Colon (tissue), 2 donors: ENCODE measurements at regions not wholly inside any gene's neighbourhood (a gene's known extent, or its start where the extent isn't known, plus 50 kb on each side); places are given as distances from the start of the nearest gene placed in this dataset.

Experiments used
- FAIRE-seq: peaks from 2 replicates; lab custom pipeline; 2012; peaks lifted over from hg19 to GRCh38; lab: Jason Lieb, UNC
- donor health status: control.
- donor health status: control.

DNA sequence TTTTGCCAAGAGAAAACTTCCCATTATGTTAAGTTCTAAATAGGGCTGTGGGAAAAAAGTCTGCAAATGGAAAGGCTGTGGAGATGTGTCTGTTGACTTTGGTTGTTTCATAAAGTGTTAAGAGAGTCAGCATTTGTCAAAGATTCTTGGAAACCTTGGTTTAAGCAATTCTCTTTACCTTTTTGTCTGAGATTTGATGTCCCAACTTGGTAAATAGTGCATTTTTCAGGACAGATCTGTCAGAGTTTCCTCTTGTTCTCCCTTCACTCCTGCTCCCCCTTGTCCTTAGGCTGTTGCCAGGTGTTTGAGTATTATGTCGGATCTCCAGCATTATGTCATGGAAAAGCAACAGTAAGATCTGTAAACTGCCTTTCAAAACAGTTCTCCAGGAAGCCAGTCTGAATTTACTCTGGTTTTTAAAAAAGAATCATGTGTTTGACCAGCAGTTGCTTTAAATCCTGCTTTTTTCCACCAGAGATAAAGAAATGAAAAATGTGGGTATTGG, 79.1 kb upstream of the ADAMTSL1 start:
- FAIRE-seq, result no peak

DNA sequence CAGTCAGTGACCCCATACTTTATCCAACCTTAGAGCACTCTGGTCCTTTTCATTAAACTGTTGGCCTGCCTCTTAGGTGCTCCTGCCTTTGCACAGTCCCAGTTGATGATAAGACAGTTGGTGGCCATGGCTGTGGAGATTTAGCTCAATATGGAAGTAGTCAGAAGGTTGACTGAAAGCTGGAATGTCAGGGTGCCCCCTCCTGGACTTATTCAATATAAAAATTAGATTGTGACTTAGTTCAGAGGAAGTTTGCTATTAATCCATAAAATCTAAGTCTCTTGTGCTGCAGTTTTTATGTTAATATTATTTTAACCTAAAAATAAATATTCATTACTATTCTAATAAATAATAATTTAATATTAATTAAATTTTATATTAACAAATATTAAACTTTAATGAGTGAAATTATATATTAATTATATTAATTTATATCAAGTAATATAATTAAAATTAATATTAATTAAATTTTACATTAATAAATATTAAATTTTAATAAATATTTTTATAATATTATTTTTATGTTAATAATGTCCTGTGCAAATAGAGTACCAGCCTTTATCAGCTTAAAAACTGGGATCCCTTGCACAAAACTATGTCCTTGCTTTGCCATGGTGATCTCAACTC, 77.7 kb upstream of the ADAMTSL1 start:
- peak; percentile 96 for FAIRE-seq

DNA sequence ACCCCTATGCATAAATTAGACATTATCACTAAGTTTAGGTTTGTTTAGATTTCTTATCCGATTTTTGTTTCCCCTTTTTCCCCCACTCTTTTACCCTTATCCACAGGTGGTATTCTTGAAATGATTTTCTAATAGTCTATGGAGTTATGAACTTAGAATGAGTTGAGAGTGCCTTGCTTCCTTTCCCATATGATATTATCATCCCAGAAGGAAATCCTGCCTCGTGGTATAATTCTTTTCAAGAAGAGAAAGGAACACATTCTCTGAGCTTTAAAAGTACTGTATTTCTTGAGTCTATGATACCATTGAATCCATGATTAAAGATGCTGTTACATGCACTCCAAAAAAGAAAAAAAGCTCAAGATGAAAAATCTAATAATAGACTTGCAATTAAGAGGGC, 76.9 kb upstream of the ADAMTSL1 start:
- FAIRE-seq, result no peak

DNA sequence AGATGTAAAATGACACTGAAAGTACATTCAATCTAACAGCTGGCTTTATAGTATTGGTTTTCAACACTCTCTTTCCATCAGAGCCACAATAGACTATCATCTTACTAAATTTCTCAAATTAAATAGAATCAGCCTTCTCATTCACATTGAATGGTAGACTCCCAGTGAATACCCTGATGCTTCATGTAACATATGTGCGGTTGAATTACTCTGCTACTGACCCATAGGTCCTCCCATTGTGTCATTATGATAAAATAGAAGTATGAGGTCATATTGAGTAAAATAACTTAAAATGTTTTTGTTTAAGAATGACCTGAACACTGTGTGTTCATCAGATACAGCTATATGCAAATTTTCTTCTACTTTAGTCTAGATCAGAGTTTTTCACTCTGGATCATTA, 75.9 kb upstream of the ADAMTSL1 start:
- FAIRE-seq, result no peak

DNA sequence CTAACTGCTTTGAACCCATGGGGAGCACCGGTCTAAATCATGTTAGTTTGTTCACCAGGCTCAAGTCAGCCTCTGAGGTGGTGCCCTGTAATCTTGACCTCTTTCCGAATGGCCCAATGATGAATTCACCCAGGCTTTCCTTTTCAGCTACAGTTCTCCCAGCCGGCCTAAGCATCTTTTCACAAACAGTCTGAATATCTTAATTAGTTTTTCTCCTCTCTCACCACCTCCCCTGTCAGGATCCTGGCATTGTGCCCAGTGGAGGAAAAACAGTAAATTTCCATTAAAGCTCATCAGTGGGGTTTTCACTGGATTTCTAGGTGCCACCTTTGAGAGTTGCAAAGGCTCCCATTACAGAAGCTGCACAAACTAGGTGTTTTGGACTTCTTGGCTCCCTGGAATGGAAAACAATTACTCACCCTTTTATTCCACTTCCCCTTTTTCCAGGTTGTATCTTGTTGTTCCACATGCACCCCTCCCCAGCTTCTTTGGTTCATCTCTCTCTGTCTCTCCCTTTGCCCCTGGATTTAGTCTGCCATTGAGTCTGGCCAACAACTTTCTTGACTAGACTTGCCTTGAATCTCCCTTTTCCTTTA, 69.4 kb upstream of the ADAMTSL1 start:
- FAIRE-seq, result no peak

DNA sequence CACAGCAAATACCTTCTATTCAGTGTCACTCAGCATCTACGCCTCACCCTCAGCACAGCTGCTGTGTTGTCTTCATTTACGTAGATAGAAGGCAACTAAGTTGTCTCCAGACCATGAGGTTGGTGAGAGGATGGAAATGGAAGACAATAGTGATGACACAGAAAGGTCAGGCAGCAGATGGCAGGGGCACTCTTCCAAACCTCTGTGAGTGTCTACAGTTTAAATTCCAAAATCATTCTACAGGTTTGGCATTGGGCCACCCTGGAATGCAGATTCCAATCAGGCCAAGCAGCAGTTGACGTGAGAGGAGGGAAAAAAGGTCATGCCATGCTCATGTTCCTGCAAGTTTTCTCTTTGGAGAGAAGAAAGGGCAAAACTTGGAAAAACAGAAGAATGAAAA, 68.7 kb upstream of the ADAMTSL1 start:
- FAIRE-seq, result no peak

DNA sequence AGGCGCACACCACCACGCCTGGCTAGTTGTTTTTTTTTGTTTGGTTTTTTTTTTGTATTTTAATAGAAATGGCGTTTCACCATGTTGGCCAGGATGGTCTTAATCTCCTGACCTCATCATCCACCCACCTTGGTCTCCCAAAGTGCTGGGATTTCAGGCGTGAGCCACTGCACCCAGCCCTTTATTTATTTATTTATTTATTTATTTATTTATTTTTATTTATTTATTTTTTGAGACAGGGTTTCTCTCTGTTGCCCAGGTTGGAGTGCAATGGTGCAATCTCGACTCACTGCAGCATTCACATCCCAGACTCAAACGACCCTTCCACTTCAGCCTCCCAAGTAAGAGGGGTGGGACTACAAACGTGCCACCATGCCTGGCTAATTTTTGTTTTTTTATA, 63.0 kb upstream of the ADAMTSL1 start:
- FAIRE-seq, result no peak

DNA sequence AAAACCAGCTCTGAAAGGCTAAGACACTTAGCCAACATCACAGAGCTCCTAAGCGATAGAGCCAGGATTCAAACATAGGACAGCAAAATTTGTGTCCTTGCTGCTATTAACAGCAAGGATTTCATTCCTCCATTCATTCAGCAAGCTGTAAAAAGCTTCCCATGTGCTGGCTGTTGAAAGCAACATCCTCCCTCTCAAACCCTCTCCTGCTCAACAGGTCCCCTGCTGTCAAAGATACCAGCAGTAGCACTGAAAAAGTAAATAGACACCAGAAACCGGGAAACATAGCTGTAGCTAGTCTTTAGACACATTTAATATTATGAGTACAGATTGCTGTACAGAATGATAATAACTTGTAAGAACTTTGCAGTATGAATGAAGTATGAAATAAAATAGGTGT, 52.6 kb upstream of the ADAMTSL1 start:
- no peak for FAIRE-seq

DNA sequence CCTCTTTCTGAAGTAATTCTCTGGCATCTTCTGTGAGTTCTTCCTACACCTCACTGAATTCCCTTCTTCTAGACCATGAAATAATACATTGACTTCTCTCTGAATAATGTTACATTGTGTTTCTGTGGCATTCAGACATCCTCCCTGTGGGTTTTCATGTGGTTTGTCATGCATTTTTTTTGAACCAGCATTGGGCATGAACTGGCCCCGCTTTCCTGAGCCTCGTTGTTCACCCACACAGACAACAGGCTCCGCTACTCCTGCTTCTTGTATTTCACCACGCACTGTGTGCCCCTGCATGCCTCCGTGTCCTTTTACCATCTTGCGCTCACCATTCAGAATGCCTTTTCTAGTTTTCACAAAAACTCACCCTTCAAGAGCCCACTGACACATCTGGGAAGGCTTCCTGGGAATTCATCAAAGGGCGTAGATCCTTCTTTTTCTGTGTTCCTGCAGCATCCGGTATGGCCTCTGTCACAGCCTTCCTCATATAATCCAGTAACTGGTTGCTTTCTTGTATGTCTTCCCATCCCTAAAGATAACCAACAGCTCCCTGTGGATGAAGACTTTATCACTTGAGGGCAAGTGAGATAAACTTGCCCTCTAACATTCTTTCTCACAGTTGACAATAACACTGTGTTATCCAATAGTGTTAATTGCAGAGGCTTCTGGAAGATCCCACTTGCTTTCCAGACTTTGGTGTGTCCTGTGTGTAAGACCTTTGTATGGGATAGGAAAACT, 51.5 kb upstream of the ADAMTSL1 start:
- no peak for FAIRE-seq

DNA sequence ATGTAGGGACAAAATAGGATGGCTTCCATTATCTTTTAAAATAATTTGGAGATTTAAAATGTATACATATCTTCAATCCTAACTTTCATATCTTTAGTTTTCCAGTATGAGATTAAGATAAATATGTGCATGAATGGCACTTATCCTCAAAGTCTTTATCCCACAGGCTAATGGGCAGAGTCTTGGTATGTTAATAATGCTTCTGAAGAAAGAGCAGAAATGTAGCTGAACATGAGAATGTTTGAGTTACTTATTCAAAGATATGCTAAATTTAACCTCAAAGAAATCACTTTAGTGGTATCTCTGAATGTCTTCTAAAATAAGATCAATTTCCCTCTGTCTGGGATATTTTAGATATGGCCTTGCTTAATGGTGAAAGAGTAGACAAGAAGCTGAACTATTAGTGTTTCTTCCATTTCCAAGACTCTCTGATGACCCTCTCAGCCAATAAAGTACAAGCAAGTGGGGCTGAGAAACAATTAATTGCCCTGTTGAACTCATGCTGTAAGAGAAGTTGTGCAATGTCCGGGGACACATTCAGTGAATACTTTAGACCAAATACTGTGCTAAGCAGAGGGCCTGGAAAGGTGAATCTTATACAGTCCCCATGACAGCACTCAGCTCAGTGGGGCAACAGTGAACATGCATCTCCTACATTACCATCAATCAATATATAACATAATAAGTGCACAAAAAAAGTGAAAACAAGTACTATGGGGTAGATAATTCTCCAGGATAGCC, 50.0 kb upstream of the ADAMTSL1 start:
- no peak for FAIRE-seq
